Sigmoid colon (tissue), 4 donors: ENCODE measurements at regions not wholly inside any gene's neighbourhood (a gene's known extent, or its start where the extent isn't known, plus 50 kb on each side); places are given as distances from the start of the nearest gene placed in this dataset.

Experiments
- CTCF ChIP-seq, 4 experiments: fragments of 450-650 bp in 3 of 4; fragments of 200-600 bp in 1 of 4; IDR thresholded peaks; one replicate each; pipeline ENCODE4 v1.5.1; 2016 to 2019; ENCODE audit warnings: antibody characterized with exemption in 4 of 4, mild to moderate bottlenecking in 3 of 4, moderate library complexity in 2 of 4
- POLR2A ChIP-seq, 2 donors: fragments of 450-650 bp; IDR thresholded peaks; one replicate each; pipeline ENCODE4 v1.6.1; 2016; ENCODE audit warnings: antibody characterized with exemption in 2 of 2, mild to moderate bottlenecking in 2 of 2, moderate library complexity in 2 of 2
- POLR2AphosphoS5 ChIP-seq, 4 donors: sonication (generic); formaldehyde crosslinking; IDR thresholded peaks; one replicate each; pipeline ENCODE4 v1.6.1; 2017; ENCODE audit warnings: antibody characterized with exemption in 4 of 4

GRCh38 chr1:229885568-229886495 lies 181.2 kb upstream of the GALNT2 start:
- no peak for TF ChIP-seq CTCF (IDR thresholded peaks at IDR 0.05)
- no peak for TF ChIP-seq POLR2A (IDR thresholded peaks at IDR 0.05)
- TF ChIP-seq POLR2AphosphoS5 (IDR thresholded peaks at IDR 0.05) = no peak
